HEK293T (cell line): ENCODE measurements at regions not wholly inside any gene's neighbourhood (a gene's known extent, or its start where the extent isn't known, plus 50 kb on each side); places are given as distances from the start of the nearest gene placed in this dataset.

ENCODE experiments used
- CTCF ChIA-PET: fragments of 350-600 bp; formaldehyde crosslinking; extraction: SDS; loops from one replicate; lab custom pipeline; 2021; ENCODE audit warnings: antibody characterized with exemption, inconsistent platforms; lab: Yijun Ruan, JAX
- POLR2A ChIA-PET: fragments of 350-600 bp; formaldehyde crosslinking; extraction: SDS; loops from one replicate; lab custom pipeline; 2020; ENCODE audit warnings: antibody characterized with exemption, inconsistent platforms; lab: Yijun Ruan, JAX
- DNase-seq: peaks from one replicate; pipeline ENCODE4 v3.0.0; 2012; ENCODE audit warnings: mixed read lengths; ENCODE audit errors: extremely low spot score
- ARNT ChIP-seq: fragments of 450-650 bp; IDR thresholded peaks from 2 replicates; pipeline ENCODE4 v1.6.1; 2017; ENCODE audit warnings: mild to moderate bottlenecking
- BHLHE40 ChIP-seq: fragments of 450-650 bp; IDR thresholded peaks from 2 replicates; pipeline ENCODE4 v1.6.1; 2016; ENCODE audit warnings: mild to moderate bottlenecking, moderate library complexity, borderline replicate concordance
- CTBP1 ChIP-seq: fragments of 450-650 bp; IDR thresholded peaks from 2 replicates; pipeline ENCODE4 v1.6.1; 2016; ENCODE audit warnings: borderline replicate concordance
- ELF4 ChIP-seq: fragments of 450-650 bp; IDR thresholded peaks from 2 replicates; pipeline ENCODE4 v1.6.1; 2017; ENCODE audit warnings: antibody characterized with exemption
- FOXA1 ChIP-seq: fragments of 450-650 bp; IDR thresholded peaks from 2 replicates; pipeline ENCODE4 v1.6.1; 2016; ENCODE audit warnings: mild to moderate bottlenecking
- FOXK2 ChIP-seq: fragments of 450-650 bp; IDR thresholded peaks from 2 replicates; pipeline ENCODE4 v1.6.1; 2016; ENCODE audit warnings: mild to moderate bottlenecking
- FOXM1 ChIP-seq: fragments of 450-650 bp; IDR thresholded peaks from 2 replicates; pipeline ENCODE4 v1.6.1; 2017; ENCODE audit warnings: mild to moderate bottlenecking, borderline replicate concordance
- HDGF ChIP-seq: fragments of 450-650 bp; IDR thresholded peaks from 2 replicates; pipeline ENCODE4 v1.6.1; 2017; ENCODE audit warnings: antibody characterized with exemption, borderline replicate concordance
- L3MBTL2 ChIP-seq: fragments of 450-650 bp; conservative IDR thresholded peaks from 2 replicates; pipeline ENCODE4 v1.6.1; 2016; ENCODE audit warnings: mild to moderate bottlenecking
- LEF1 ChIP-seq: fragments of 450-650 bp; IDR thresholded peaks from 2 replicates; pipeline ENCODE4 v1.6.1; 2017; ENCODE audit warnings: mild to moderate bottlenecking, borderline replicate concordance
- NFRKB ChIP-seq: fragments of 450-650 bp; IDR thresholded peaks from 2 replicates; pipeline ENCODE4 v1.6.1; 2016; ENCODE audit warnings: mild to moderate bottlenecking, moderate library complexity
- PKNOX1 ChIP-seq: fragments of 450-650 bp; IDR thresholded peaks from 2 replicates; pipeline ENCODE4 v1.6.1; 2016
- SP1 ChIP-seq: fragments of 450-650 bp; IDR thresholded peaks from 2 replicates; pipeline ENCODE4 v1.6.1; 2017
- SUZ12 ChIP-seq: fragments of 450-650 bp; IDR thresholded peaks from 2 replicates; pipeline ENCODE4 v1.6.1; 2016; ENCODE audit warnings: mild to moderate bottlenecking
- TARDBP ChIP-seq: fragments of 450-650 bp; IDR thresholded peaks from 2 replicates; pipeline ENCODE4 v1.6.1; 2016
- ZNF384 ChIP-seq: fragments of 450-650 bp; IDR thresholded peaks from 2 replicates; pipeline ENCODE4 v1.6.1; 2016

- ChIA-PET CTCF (no interaction called here), POLR2A (no interaction called here)
- TF ChIP-seq BHLHE40 (no peak), SUZ12 (no peak), CTBP1 (no peak), FOXK2 (no peak), PKNOX1 (no peak), SP1 (no peak), NFRKB (no peak), ARNT (no peak), LEF1 (no peak), TARDBP (no peak), ELF4 (no peak), FOXA1 (no peak), L3MBTL2 (no peak), ZNF384 (no peak), HDGF (no peak)
- DNase-seq, result no peak
Observed at GRCh38 chr9:7243838-7244237, 486.1 kb downstream of the KDM4C start.

DNA sequence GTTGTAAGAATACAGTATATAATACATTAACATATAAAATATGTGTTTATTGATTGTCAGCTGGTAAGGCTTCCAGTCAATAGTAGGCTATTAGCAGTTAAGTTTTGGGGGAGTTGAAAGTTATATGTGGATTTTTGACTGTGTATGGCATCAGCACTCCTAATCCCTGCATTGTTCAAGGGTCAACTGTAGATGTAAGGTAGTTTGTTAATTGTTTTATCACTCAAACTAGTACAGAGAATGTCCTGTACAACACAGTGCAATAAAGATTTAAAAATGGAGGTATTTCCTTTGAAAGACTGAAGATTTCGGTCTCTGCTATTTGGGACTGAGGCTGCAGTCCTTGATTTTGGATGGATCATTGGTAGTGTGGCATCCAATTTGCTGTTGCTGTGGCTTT is 484.4 kb downstream of the KDM4C start:
- CTCF ChIA-PET, result no interaction called here

GRCh38 chr9:7241694-7242093 is 483.9 kb downstream of the KDM4C start:
- no peak for DNase-seq
- TF ChIP-seq BHLHE40 (no peak), L3MBTL2 (no peak), SUZ12 (no peak), ARNT (no peak), ZNF384 (no peak), SP1 (no peak), PKNOX1 (no peak), LEF1 (no peak), HDGF (no peak), FOXM1 (no peak), ELF4 (no peak), NFRKB (no peak), FOXK2 (no peak), FOXA1 (no peak), CTBP1 (no peak), TARDBP (no peak)
- ChIA-PET POLR2A (no interaction called here), CTCF (no interaction called here)

More for the DNA sequence above, 484.4 kb downstream of the KDM4C start:
- POLR2A ChIA-PET, result no interaction called here
- no peak for DNase-seq
- TF ChIP-seq ARNT (no peak), SUZ12 (no peak), FOXM1 (no peak), LEF1 (no peak), FOXK2 (no peak)

DNA sequence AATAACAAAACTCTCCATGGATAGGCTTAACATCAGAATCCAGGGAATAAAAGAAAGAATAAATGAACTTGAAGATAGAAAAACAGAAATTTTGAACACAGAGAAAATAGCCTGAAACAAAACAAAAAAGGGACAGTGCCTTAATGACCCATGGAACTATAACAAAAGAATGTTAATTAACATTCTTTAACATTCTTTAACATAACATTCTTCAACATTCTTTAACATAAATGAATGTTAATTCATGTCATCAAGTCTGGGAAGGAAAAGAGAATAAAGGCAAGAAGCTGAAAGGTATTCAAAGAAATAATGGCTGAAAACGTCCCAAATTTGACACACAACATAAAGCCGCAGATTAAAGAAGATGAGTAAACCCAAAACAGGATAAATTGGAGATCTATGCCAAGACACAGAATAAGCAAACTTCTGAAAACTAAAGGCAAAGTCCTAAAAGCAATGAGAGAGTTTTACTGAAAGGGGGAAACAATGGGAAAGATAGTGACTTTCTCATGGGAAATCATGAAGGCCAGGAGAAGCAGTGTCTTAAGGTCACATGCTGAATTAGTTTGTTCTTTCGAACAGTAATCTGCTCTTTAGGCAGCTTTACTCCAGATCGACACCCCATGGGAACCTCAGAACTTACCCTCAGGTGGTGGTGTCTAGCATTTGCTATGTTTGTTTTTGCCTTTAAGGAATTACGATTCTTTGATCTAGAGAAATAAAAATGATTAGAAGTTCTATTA is 483.0 kb downstream of the KDM4C start:
- CTCF ChIA-PET, result no interaction called here
- no peak for DNase-seq
- POLR2A ChIA-PET, result no interaction called here
- TF ChIP-seq FOXM1 (no peak), PKNOX1 (no peak), HDGF (no peak), FOXA1 (no peak), FOXK2 (no peak), ARNT (no peak), TARDBP (no peak), BHLHE40 (no peak), ELF4 (no peak)

DNA sequence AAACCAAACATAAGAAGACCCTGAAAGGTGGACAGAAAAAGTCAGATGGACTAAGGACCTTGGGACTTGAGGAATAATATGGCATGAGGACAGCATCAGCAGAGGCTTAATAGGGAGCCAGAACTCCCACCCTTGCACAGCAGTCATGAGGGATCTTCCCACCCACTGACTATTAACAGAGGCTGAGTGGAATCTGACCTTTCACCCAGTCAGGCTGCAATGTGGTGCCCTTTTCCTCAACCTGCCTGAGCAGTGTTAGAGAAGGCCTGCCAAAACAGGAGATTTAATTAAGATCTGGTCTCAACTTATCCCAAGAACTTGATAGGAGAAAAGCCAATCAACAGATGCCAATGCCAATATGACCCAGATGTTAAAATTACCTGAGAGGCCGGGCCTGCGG is 481.9 kb downstream of the KDM4C start:
- ChIA-PET POLR2A (no interaction called here), CTCF (no interaction called here)
- DNase-seq, result no peak
- TF ChIP-seq LEF1 (no peak), ARNT (no peak), PKNOX1 (no peak), L3MBTL2 (no peak), FOXM1 (no peak), SUZ12 (no peak), TARDBP (no peak), ELF4 (no peak), CTBP1 (no peak), FOXA1 (no peak), ZNF384 (no peak), FOXK2 (no peak), BHLHE40 (no peak), NFRKB (no peak), HDGF (no peak), SP1 (no peak)
